Panc1 (cell line): ENCODE measurements at regions not wholly inside any gene's neighbourhood (a gene's known extent, or its start where the extent isn't known, plus 50 kb on each side); places are given as distances from the start of the nearest gene placed in this dataset.

ENCODE experiments used
- ATAC-seq: fragments of 200-7000 bp; cut with Tn5 transposase; 2 replicates; pipeline ENCODE4 v1.9.1; 2020; ENCODE audit warnings: mild to moderate bottlenecking, moderate library complexity
- BruUV-seq: library from RNA; stranded (reverse); fragments of 400-500 nt; replicated peaks from 2 replicates; lab custom pipeline; 2021; lab: Mats Ljungman, UMichigan
- CTCF ChIA-PET: fragments of 300-600 bp; sonication (Branson Sonifier 250); formaldehyde crosslinking; loops from one replicate; lab custom pipeline; 2022; ENCODE audit warnings: antibody characterized with exemption; lab: Charles Lee
- POLR2A ChIA-PET: fragments of 300-600 bp; sonication (Branson Sonifier 250); formaldehyde crosslinking; loops from one replicate; lab custom pipeline; 2022; ENCODE audit warnings: antibody characterized with exemption; lab: Charles Lee
- DNase-seq: peaks from one replicate; pipeline ENCODE4 v3.0.0-alpha.2; 2010; ENCODE audit warnings: low read depth, low spot score
- H3K27ac ChIP-seq: 2 replicates; pipeline ENCODE4 v1.5.1; 2011; ENCODE audit warnings: mild to moderate bottlenecking, low read length, inconsistent platforms
- H3K27me3 ChIP-seq: fragments of 200-500 bp; sonication (Bioruptor generic); 2 replicates; pipeline ENCODE4 v1.6.0; 2014; ENCODE audit warnings: low read length, inconsistent platforms; ENCODE audit not compliant: control insufficient read depth, insufficient read depth
- H3K36me3 ChIP-seq: fragments of 200-500 bp; sonication (Bioruptor generic); 2 replicates; pipeline ENCODE4 v1.5.1; 2014; ENCODE audit warnings: inconsistent platforms, mild to moderate bottlenecking, low read length, moderate library complexity; ENCODE audit not compliant: control insufficient read depth, insufficient read depth
- H3K4me1 ChIP-seq: 2 replicates; pipeline ENCODE4 v1.5.1; 2011; ENCODE audit warnings: inconsistent platforms, mild to moderate bottlenecking, low read length, moderate library complexity; ENCODE audit not compliant: control insufficient read depth, insufficient read depth
- H3K4me3 ChIP-seq, 2 experiments: 2 replicates each; pipeline ENCODE4 v1.5.1; 2011 to 2012; ENCODE audit warnings: low read depth in 2 of 2, low read length in 2 of 2, mild to moderate bottlenecking in 2 of 2, inconsistent platforms in 1 of 2, moderate library complexity in 1 of 2
- H3K9me3 ChIP-seq: fragments of 200-500 bp; sonication (Bioruptor generic); 2 replicates; pipeline ENCODE4 v1.5.1; 2014; ENCODE audit warnings: low read depth, mild to moderate bottlenecking, inconsistent platforms, low read length, moderate library complexity; ENCODE audit not compliant: control insufficient read depth, insufficient read depth
- CTCF ChIP-seq: fragments of 450-650 bp; IDR thresholded peaks from 2 replicates; pipeline ENCODE4 v1.5.1; 2017; ENCODE audit warnings: mild to moderate bottlenecking
- POLR2AphosphoS5 ChIP-seq: IDR thresholded peaks from 2 replicates; pipeline ENCODE4 v1.6.1; 2012; ENCODE audit warnings: mild to moderate bottlenecking, low read depth, low read length, moderate library complexity
- REST ChIP-seq, 2 experiments: IDR thresholded peaks; 2 replicates each; pipeline ENCODE4 v1.6.1; 2011 to 2012; ENCODE audit warnings: low read depth in 2 of 2, control low read depth in 1 of 2, low read length in 1 of 2, mild to moderate bottlenecking in 1 of 2, moderate library complexity in 1 of 2; ENCODE audit not compliant: insufficient read depth in 1 of 2
- SIN3A ChIP-seq: IDR thresholded peaks from 2 replicates; pipeline ENCODE4 v1.6.1; 2012; ENCODE audit warnings: low read depth, mild to moderate bottlenecking, low read length, moderate library complexity, borderline replicate concordance; ENCODE audit not compliant: insufficient read depth
- TCF7L2 ChIP-seq: IDR thresholded peaks from 2 replicates; pipeline ENCODE4 v1.6.1; 2011; ENCODE audit warnings: mild to moderate bottlenecking, low read depth, low read length, inconsistent platforms
- in situ Hi-C: cut with HindIII; loops from 2 replicates; pipeline ENCODE4 v1.10.0; 2016; ENCODE audit warnings: low sequenced_read_pairs, low pct_unique_long_range_greater_than_20kb
- intact Hi-C: fragments of 100-400 bp; cut with micrococcal nuclease; formaldehyde crosslinking; loops from one replicate; pipeline ENCODE4 v1.10.0; 2022; ENCODE audit not compliant: unreplicated experiment

GRCh38 chr1:221306239-221306638, 427.0 kb downstream of the HLX start:
- DNase-seq: no peak
- in situ Hi-C loops: no loop called here

GRCh38 chr1:221308534-221309511, 429.6 kb downstream of the HLX start:
- ATAC-seq (no peak), DNase-seq (no peak)
- intact Hi-C loops: no loop called here
- no TSS peak for BruUV-seq
- ChIA-PET CTCF (no interaction called here), POLR2A (no interaction called here)
- TF ChIP-seq TCF7L2 (no peak), CTCF (no peak), REST (IDR thresholded peaks at IDR 0.05; ENCODE audit: insufficient read depth in 1 of 2, low read depth in 2 of 2, low read length in 1 of 2) (no peak), POLR2AphosphoS5 (no peak), SIN3A (no peak)
- in situ Hi-C loops: no loop called here
- no peak overlapping the region for H3K4me3 ChIP-seq
- no peaks in the 10 kb centered on the region for H3K4me1 ChIP-seq
- H3K9me3 ChIP-seq: no peaks in the 10 kb centered on the region
- no peak overlapping the region for H3K27ac ChIP-seq
- no peaks in the 10 kb centered on the region for H3K27me3 ChIP-seq
- no peaks in the 10 kb centered on the region for H3K36me3 ChIP-seq

More at GRCh38 chr1:221306239-221306638, 427.0 kb downstream of the HLX start:
- intact Hi-C loops: no loop called here
- Histone ChIP-seq H3K4me1 (no peaks in the 10 kb centered on the region), H3K4me3 (no peak overlapping the region), H3K27ac (no peak overlapping the region), H3K9me3 (no peaks in the 10 kb centered on the region), H3K27me3 (no peaks in the 10 kb centered on the region), H3K36me3 (no peaks in the 10 kb centered on the region)
- BruUV-seq: no TSS peak
- ATAC-seq: no peak
- no peak for TF ChIP-seq TCF7L2
- ChIA-PET CTCF (no interaction called here), POLR2A (no interaction called here)

- ChIA-PET POLR2A (no interaction called here), CTCF (no interaction called here)
- Histone ChIP-seq H3K9me3 (no peaks in the 10 kb centered on the region), H3K27ac (no peak overlapping the region), H3K27me3 (no peaks in the 10 kb centered on the region), H3K36me3 (no peaks in the 10 kb centered on the region), H3K4me1 (no peaks in the 10 kb centered on the region), H3K4me3 (no peak overlapping the region)
- intact Hi-C loops: no loop called here
- in situ Hi-C loops: no loop called here
- ATAC-seq (no peak), DNase-seq (no peak)
- TF ChIP-seq REST (IDR thresholded peaks at IDR 0.05; ENCODE audit: insufficient read depth in 1 of 2, low read depth in 2 of 2, low read length in 1 of 2) (no peak), CTCF (no peak), TCF7L2 (no peak), SIN3A (no peak), POLR2AphosphoS5 (no peak)
- no TSS peak for BruUV-seq
These were observed 430.5 kb downstream of the HLX start for GRCh38 chr1:221309723-221310122.
